Activated effector memory CD4-positive, alpha-beta T cell treated with Interleukin-2 at 50 U/mL for 16 hours (primary cell): ENCODE measurements at regions not wholly inside any gene's neighbourhood (a gene's known extent, or its start where the extent isn't known, plus 50 kb on each side); places are given as distances from the start of the nearest gene placed in this dataset.
"Not testable (repeated sequence)": the region's sequence is repeated elsewhere in the genome, so short reads cannot be mapped to it uniquely, and the experiment has no call there.

Experiments
- DNase-seq: peaks from one replicate; pipeline ENCODE4 v3.0.0-alpha.2; 2020

DNA sequence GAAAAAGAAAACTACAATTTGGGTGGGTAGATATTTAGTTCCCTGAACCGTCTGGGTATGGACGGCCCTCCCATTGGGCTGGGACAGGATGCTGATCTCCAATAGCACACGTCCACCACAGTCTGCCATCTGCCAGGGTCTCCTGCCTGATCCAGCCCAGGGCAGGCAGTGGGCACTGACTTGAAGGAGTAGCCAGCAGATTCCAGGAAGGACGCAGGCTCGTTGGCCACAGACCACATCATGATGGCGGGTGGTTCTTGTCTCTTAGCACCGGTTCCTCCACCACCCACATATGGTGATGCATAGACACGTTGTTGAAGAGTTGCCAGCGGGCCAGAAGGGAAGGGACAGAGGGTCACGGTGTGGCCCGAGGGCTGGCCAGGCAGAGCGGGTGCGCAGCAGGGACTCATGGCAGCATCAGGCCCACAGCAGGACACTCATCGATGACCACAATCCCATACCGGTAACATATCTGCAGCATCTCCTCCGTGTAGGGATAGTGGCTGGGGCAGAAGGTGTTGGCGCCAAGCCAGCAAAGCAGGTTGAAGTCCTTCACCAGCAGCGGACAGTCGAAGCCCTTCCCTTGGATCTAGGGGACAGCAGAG is 155.8 kb upstream of the FAM174A start:
- not testable (repeated sequence) for DNase-seq

DNA sequence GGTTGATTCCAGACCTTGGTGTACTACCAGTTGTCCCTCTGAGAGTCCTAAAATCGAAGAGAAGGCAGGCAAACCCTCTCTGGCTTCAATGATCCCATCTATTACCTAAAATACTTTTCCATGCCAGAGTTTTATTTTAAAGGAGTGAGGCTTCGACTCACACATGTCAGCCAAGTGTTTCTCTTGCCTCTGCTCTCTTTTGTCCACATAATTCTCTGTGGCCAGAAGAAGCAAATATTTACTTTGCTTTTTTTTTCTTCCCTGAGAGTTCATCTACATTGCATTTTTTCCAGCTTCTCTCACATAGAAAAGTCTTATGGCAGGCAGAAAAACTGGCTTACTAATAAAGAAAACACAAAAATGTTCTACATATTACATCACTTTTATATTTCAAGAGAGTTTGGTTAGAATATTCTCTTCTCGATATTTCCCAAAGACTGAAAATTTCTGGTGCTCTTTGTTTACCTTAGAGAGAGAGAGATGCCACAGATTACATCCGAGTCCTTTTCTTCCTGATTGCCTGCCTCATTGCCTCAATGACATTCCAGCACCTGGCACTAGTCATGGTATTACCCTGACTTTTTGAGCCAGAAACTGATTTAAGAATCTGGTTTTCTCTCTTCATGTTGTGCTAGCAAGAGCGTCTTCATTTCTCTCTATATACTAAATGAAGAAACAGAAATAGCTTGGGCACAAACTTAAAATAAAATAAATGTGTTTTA is 170.3 kb upstream of the FAM174A start:
- not testable (repeated sequence) for DNase-seq

DNA sequence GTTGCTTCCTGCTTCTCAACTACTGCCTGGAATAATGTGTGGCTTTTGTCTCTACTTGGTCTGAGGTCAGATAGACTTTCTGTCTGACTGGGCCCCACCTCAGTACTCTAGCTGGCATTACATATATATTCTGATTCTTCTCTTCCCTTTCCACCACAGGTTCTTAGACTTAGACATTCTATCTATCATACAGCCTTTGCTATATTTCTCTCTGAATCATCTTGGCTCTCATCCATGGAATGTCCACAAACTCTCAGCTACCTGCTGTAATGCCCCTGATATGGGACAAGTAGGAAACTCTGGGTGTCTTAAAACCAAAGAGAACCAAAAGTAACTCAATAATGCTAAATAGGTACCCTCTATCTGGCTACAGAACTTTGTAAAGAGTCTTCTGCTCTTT is 170.8 kb upstream of the FAM174A start:
- not testable (repeated sequence) for DNase-seq

DNA sequence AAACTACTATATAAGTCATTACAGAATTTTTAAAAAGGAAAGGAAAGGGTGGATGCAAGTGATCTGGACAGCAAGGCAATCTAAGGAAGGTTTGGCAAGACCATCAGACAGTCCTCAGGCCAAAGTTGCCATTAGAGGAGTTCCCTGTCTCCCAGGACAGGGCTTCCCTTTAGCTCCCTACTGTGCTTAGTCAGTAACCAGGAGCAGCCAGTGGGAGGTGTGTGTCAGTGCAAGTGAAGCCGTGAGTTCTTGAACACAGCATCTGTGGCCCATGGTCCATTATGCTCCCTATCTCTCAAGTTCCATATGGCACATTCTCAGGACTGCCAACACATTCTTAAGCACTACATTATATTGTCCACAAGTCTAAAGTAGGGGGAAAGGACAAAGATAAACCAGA is 175.2 kb upstream of the FAM174A start:
- DNase-seq = not testable (repeated sequence)

DNA sequence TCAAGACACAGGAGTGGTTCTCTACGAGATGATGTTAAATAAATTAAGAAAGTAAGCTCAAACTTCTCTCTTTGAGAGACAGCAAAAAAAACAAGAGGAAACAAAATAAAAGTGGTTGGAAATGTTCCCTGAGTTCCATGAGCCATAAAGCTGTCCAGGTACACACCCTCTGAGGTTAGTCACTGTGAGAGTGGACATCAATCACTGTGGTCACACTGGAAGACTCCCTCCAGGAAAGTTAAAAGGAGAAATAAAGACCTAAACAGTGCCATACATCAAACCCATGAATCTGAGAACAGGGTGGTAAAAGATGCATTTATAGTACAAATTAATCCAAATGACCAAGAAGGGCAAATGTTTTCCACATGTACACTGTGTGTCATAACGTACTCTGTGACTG is 188.9 kb upstream of the FAM174A start:
- not testable (repeated sequence) for DNase-seq

DNA sequence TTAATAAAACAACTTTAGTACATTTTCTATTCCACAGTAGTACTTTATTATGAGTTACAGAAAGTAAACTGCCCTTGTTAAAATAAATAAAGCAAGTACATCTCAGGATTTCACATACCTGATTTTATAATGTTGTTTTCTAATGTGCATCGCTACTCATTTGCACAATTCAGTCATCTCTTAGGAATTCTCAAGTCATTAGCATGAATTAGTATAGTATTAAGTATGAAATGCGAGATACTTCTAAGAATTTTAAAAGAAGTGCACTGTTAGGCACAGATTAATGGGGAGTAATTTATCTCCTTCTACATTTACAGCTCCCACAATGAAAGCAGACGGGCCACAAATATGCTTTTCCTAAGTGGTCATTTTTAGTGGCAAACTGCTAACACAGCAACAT is 193.7 kb upstream of the FAM174A start:
- not testable (repeated sequence) for DNase-seq

DNA sequence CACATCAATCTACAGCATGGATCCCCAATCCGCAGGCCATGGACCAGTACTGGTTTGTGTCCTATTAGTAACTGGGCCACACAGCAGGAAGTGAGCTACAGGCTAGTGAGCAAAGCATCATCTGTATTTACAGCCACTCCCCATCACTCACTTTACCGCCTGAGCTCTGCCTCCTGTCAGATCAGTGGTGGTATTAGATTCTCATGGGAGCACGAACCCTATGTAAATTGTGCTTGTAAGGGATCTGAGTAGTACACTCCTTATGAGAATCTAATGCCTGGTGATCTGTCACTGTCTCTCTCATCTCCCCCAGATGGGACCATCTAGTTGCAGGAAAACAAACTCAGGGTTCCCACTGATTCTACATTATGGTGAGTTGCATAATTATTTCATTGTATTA is 212.7 kb upstream of the FAM174A start:
- DNase-seq = no peak

DNA sequence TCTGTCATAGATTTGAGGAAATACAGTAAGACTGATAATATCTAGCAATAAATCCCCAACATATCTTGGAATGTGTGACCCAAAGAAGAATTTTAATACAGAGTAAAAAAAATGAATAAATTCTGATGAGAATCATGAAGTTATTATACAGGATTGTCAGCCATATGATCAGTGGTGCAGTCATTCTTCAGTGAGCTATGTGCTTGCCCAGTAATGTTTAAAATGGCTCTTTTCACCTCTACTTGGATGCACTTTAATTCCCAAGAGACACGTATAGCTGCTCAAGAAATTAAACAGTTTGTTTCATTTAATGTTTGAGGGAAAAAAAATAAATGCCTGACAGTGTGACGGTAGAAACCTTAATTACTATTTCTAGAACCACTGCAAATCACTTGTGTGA is 215.3 kb upstream of the FAM174A start:
- no peak for DNase-seq

DNA sequence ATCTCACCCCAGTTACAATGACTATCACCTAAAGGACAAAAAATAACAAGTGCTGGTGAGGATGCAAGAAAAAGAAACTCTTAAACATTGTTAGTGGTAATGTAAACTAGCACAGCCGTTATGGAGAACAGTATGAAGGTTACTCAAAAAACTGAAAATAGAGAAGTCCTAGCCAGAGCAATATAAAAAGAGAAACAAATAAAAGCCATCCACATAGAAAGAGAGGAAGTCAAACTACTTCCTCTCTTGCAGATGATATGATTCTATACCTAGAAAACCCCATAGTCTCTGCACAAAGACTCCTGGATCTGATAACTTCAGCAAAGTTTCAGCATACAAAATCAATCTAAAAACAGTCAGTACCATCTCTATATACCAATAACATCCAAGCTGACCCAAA is 221.5 kb upstream of the FAM174A start:
- DNase-seq = no peak

DNA sequence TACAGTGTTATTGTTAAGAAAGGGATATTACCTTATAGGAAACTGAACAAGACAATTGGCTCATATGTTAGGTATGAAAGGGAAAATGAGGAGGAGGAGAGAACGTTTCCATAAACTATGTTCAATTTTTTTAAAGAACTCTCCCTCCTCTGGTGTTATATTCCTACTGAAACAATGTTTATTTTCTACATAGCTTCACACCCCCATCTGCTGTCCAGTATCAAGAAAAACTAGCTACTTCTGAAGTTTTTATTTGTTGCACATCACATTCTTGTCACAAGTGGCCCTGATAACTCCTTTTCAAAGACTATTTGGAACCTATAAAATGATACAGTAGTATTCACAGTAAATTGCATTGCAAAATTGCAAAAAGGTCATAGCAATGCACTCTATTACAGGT is 223.4 kb upstream of the FAM174A start:
- no peak for DNase-seq

DNA sequence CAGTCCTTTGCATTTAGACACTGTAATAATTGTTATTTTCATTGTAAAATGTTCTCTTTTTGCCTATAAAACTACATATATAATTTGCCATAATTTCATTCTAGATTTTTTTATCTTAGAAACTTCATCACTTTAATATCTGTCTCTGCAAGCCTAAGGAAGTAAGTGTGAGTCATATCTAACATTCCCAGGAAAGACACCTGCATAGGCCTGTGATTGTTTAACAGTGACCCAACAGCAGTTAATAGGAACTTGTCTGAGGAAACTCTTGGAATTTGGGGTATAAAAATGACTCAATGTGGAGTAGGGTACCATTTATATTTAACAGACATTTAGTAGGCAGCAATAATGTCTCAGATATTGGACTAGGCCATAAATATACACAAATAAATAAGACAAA is 229.2 kb upstream of the FAM174A start:
- DNase-seq = no peak

DNA sequence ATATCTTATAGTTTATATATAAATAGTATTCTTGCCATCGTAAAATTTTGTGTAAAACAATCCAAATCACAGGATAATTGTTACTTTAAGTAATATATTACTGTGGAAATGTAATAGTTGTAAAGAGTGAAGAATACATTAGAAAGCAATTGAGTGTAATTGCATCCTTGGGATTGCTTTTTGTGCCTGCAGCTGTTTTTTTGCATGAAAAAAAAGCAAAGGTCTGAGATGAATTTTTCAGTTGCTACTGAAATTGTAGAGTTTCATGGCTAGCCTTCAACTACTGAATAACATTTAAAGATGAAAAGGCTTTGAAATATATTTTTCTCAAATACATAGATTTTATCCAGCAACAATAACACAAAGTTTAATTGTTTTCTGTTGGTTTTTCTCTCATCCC is 232.0 kb upstream of the FAM174A start:
- DNase-seq = no peak

DNA sequence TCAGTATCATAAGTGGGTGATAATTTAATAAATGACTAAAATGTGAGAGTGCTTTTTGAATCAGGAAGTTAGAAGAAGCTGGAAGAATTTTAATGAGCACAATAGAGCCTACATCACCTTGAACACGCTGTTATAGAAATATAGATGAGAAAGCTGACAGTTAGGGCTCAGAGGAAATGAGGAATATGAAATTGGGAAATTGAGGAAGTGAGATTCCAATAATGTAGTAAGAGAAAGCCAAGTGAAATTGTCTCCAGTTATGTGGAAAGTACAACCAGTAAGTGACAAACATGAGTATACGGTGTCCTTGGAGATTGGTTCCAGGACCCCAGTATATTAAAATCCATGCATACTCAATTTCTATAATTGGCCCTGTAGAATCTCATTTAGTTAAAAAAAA is 235.9 kb upstream of the FAM174A start:
- DNase-seq = no peak

DNA sequence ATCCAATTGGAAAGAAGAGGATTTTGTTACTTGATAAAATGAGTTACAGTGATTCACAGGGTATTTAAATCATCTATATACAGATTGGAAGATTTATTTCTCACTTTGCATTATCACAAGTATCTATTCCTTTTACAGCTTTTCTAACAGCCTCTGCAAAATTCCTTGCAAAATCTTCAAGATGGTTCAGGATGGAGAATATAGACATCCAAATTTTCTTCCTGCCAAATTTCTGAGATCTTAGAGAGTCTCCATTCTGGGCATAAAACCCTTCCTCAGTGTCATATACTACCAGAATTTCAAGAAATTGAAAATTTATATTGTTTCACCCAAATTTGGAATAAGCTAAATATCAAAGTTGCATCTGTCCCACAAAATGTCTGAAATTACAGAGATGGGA is 259.1 kb upstream of the FAM174A start:
- no peak for DNase-seq

DNA sequence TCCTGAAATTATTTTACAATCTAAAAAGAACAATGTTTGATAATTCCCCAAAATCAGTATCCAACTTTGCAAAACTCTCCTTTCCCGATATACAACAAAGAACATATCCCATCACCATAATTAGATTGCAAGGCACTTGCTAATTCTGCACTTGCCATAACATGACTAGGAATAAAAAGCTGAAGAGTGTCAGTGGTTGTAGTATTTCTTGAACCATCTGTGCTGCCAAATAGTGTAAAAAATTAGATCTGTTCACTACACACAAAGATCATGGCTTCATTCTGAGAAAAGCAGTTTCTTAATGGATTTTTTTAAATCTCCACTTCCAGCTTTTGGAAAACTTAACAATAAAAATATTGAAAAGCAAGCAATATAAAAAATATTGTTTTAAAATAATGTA is 259.5 kb upstream of the FAM174A start:
- no peak for DNase-seq

DNA sequence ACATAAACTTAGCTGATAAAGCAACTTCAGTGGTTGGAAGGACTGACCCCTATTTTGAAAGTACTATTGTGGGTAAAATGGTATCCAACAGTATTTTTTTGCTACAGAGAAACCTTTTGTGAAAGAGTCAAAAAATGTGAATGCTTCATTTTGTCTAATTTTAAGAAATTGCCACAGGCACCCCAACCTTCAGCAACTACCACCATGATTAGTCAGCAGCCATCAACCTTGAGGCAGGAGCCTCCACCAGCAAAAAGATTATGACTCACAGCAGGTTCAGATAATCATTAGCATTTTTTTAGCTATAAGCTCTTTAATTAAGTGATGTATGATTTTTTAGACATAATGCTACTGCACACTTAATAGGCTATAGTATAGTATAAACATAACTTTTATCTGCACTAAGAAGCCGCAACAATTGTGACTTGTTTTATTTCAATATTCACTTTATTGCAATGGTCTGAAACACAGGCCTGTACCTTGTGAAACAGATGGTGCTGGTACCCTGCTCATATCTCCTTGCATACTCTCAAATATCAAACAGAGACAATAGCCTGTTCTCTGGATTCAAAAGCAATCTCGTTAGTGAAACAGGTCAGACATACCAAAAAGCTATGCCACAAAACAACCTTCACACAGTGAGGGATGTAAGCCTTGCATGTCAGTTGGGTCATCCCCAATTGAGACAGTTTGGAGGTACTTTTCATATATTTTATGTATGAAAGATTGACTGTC is 261.2 kb upstream of the FAM174A start:
- DNase-seq = no peak

DNA sequence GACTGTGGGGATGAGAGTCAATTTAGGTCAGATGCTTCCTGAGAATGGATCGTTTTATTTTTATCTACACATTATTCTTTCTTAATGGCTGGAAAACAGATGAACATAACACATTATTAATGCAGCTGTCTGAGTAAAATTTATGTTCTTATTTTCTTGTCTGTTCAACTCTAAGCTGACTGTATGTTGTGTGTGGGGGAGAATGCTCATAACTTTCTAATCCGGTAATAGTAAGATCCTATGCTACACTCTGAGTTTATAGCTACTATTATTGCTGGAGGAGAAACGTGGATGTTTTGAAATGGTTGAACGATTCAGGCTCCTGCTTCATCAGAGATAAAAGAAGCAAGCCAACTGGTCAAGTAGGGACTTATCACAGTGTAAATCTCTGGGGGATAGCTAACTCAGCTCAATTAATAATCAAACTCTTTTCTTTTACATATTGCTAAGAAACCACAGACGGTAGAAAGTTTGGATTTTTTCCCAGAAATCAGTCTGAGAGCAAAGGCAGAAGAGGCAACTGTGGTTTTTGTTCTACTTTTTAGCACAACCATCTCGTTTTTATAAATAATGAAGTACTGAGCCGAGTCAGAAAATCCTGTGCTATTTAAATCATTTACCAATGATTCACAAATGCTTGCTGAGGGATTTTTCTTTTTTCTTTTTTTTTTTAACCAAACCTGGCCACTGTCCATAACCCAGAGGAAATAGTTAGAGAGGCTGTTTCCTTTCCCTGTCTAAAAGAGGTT is 265.0 kb upstream of the FAM174A start:
- DNase-seq = no peak

DNA sequence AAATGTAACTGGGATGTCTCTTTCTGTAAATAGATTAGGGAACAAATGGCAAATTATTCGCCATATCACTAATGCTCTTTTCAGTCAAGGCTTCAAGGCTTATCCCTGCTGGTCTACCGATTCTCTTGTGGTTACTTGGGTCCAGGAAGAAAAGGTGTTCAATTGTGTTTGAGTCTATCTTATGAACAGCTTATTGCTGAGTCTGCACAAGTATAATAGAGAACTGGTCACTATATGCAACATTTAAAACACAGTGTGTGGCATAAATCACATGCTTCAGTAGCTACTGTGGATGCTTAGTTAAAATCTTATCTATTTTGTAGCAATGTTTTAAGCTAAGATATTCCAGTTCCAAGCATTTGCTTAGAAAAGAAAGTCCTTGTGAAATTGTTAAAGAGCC is 274.2 kb upstream of the FAM174A start:
- no peak for DNase-seq

DNA sequence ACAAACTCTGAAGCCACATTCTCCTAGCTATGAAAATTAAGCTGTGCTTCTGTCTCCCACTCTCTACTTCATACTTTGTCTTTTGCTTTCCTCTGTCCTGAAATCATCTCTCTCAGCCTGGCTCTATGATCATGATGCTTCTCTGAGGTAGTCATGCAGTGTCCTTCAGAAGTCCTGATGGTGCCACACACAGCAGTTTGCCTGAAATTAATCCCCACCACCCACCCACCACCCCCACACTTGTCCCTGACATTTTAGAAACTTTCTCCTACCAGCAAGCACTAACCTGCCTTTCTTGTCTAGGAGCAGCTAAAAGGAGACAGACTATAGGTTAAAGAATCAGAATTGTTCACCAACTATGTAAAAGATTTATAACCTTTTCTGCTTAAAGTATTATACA is 282.2 kb upstream of the FAM174A start:
- no peak for DNase-seq

DNA sequence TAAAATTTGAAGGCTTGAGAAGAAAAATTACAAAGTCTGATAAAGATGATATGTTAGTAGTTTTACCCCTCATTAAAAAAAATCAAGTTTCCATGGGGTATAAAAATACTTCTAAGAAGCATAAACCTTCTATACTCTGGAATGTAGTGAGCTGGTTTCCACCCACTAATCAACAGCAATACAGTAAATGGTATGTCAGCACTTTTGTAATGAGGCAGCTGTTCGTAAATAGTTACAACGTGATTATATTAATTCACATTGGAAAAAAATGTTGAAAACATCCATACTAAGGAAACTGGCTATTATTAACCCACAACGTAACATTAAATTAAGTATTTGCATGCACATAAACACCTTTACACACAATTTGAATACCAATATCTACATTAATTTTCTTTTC is 283.1 kb upstream of the FAM174A start:
- no peak for DNase-seq

DNA sequence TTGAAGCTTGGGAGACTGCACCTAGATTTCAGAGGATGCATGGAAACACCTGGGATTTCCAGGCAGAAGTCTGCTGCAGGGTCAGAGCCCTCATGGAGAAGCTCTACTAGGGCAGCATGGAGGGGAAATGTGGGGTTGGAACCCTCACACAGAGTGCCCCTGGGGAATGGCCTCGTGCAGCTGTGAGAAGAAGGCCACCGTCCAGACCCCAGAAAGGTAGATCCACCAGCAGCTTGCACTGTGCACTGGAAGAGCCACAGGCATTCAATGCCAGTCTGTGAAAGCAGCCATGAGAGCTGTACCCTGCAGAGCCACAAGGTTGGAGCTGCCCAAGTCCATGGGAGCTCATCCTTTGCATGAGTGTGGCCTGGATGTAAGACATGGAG is 285.3 kb upstream of the FAM174A start:
- no peak for DNase-seq

DNA sequence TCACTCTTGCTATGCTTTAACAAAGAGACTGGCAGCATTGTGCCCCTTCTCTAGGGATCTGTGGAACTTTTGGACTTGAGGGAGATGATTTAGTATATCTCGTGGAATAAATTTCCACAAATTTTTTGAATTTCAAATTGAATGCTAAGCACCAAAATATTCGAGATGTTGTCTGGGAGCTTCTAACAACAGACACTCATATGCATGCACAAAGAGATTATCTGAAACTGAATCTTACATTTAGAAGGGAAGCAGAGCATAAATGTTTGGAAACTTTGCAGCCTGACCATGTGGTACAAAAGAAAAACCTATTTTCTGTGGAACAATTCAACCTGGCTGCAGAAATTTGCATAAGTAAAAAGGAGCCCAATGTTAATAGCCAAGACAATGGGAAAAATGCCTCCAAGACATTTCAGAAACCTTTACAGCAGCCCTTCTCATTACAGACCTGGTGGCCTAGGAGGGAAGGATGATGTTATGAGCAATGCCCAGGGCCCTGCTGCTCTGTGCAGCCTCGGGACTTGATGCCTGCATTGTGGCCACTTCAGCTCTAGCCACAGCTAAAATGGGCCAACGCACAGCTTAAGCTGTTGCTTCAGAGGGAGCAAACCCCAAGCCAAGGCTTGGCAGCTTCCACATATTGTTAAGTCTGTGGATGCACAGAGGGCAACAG is 285.8 kb upstream of the FAM174A start:
- no peak for DNase-seq

DNA sequence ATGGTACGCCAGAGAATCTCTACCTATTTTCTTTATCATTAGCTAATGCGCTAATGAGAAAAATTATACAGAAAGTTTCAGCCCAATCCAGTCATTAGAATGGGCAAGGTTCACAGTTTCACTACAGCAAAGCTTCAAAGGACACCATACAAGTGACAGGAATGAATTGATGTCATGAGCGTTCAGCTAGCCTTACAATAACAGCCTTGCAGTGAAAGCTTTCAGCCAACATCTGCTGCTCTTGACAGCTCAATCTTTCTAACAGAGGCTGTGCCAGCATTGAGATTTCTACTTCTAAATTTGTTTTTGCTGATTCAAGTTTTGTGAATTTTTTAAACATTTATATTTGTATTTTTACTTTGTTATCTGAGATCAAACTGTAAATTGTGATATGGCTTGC is 302.4 kb upstream of the FAM174A start:
- no peak for DNase-seq
